HEK293T (cell line): ENCODE measurements at regions not wholly inside any gene's neighbourhood (a gene's known extent, or its start where the extent isn't known, plus 50 kb on each side); places are given as distances from the start of the nearest gene placed in this dataset.

ENCODE experiments used
- CTCF ChIA-PET: fragments of 350-600 bp; formaldehyde crosslinking; extraction: SDS; loops from one replicate; lab custom pipeline; 2021; ENCODE audit warnings: antibody characterized with exemption, inconsistent platforms; lab: Yijun Ruan, JAX
- POLR2A ChIA-PET: fragments of 350-600 bp; formaldehyde crosslinking; extraction: SDS; loops from one replicate; lab custom pipeline; 2020; ENCODE audit warnings: antibody characterized with exemption, inconsistent platforms; lab: Yijun Ruan, JAX
- DNase-seq: peaks from one replicate; pipeline ENCODE4 v3.0.0; 2012; ENCODE audit warnings: mixed read lengths; ENCODE audit errors: extremely low spot score
- ARNT ChIP-seq: fragments of 450-650 bp; IDR thresholded peaks from 2 replicates; pipeline ENCODE4 v1.6.1; 2017; ENCODE audit warnings: mild to moderate bottlenecking
- BHLHE40 ChIP-seq: fragments of 450-650 bp; IDR thresholded peaks from 2 replicates; pipeline ENCODE4 v1.6.1; 2016; ENCODE audit warnings: mild to moderate bottlenecking, moderate library complexity, borderline replicate concordance
- CTBP1 ChIP-seq: fragments of 450-650 bp; IDR thresholded peaks from 2 replicates; pipeline ENCODE4 v1.6.1; 2016; ENCODE audit warnings: borderline replicate concordance
- ELF4 ChIP-seq: fragments of 450-650 bp; IDR thresholded peaks from 2 replicates; pipeline ENCODE4 v1.6.1; 2017; ENCODE audit warnings: antibody characterized with exemption
- FOXA1 ChIP-seq: fragments of 450-650 bp; IDR thresholded peaks from 2 replicates; pipeline ENCODE4 v1.6.1; 2016; ENCODE audit warnings: mild to moderate bottlenecking
- FOXK2 ChIP-seq: fragments of 450-650 bp; IDR thresholded peaks from 2 replicates; pipeline ENCODE4 v1.6.1; 2016; ENCODE audit warnings: mild to moderate bottlenecking
- FOXM1 ChIP-seq: fragments of 450-650 bp; IDR thresholded peaks from 2 replicates; pipeline ENCODE4 v1.6.1; 2017; ENCODE audit warnings: mild to moderate bottlenecking, borderline replicate concordance
- HDGF ChIP-seq: fragments of 450-650 bp; IDR thresholded peaks from 2 replicates; pipeline ENCODE4 v1.6.1; 2017; ENCODE audit warnings: antibody characterized with exemption, borderline replicate concordance
- L3MBTL2 ChIP-seq: fragments of 450-650 bp; conservative IDR thresholded peaks from 2 replicates; pipeline ENCODE4 v1.6.1; 2016; ENCODE audit warnings: mild to moderate bottlenecking
- LEF1 ChIP-seq: fragments of 450-650 bp; IDR thresholded peaks from 2 replicates; pipeline ENCODE4 v1.6.1; 2017; ENCODE audit warnings: mild to moderate bottlenecking, borderline replicate concordance
- NFRKB ChIP-seq: fragments of 450-650 bp; IDR thresholded peaks from 2 replicates; pipeline ENCODE4 v1.6.1; 2016; ENCODE audit warnings: mild to moderate bottlenecking, moderate library complexity
- PKNOX1 ChIP-seq: fragments of 450-650 bp; IDR thresholded peaks from 2 replicates; pipeline ENCODE4 v1.6.1; 2016
- SP1 ChIP-seq: fragments of 450-650 bp; IDR thresholded peaks from 2 replicates; pipeline ENCODE4 v1.6.1; 2017
- SUZ12 ChIP-seq: fragments of 450-650 bp; IDR thresholded peaks from 2 replicates; pipeline ENCODE4 v1.6.1; 2016; ENCODE audit warnings: mild to moderate bottlenecking
- TARDBP ChIP-seq: fragments of 450-650 bp; IDR thresholded peaks from 2 replicates; pipeline ENCODE4 v1.6.1; 2016
- ZNF384 ChIP-seq: fragments of 450-650 bp; IDR thresholded peaks from 2 replicates; pipeline ENCODE4 v1.6.1; 2016

GRCh38 chr2:47686018-47686417 lies 96.9 kb upstream of the MSH6 start:
- DNase-seq = no peak
- ChIA-PET CTCF (no interaction called here), POLR2A (interaction anchor here (1.1 kb wide), 1 partner anchor 10 kb away, joined by 3 read pairs; no protein-coding TSS in a partner anchor)
- TF ChIP-seq L3MBTL2 = no peak
- TF ChIP-seq FOXM1 = no peak
- TF ChIP-seq FOXA1 = no peak
- no peak for TF ChIP-seq SP1
- TF ChIP-seq HDGF = no peak
- TF ChIP-seq LEF1 = no peak
- no peak for TF ChIP-seq NFRKB
- no peak for TF ChIP-seq FOXK2
- no peak for TF ChIP-seq PKNOX1
- no peak for TF ChIP-seq ELF4
- TF ChIP-seq CTBP1 = no peak
- TF ChIP-seq TARDBP = no peak
- TF ChIP-seq ARNT = no peak
- no peak for TF ChIP-seq BHLHE40

DNA sequence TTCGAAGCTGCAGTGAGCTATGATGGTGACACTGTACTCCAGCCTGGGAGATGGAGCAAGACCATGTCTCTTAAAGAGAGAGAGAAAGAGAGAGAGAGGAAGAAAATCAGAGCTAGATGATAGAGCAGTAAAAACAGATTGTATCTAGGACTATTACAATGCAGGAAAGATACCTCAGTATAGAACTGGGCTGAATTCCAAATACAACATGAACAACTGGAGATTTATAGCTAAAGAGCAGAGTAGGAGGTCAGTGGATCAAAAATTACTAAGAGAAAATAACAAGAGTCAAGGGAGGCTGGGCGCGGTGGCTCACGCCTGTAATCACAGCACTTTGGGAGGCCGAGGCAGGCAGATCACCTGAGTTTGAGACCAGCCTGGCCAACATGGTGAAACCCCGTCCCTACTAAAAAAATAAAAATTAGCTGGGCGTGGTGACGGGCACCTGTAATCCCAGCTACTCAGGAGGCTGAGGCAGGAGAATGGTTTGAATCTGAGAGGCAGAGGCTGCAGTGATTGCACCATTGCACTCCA lies 100.7 kb upstream of the MSH6 start:
- TF ChIP-seq TARDBP = no peak
- DNase-seq = no peak
- ChIA-PET POLR2A (no interaction called here), CTCF (no interaction called here)

GRCh38 chr2:47676261-47676926 lies 105.6 kb upstream of the KCNK12 start:
- no peak for DNase-seq
- POLR2A ChIA-PET = no interaction called here
- TF ChIP-seq TARDBP (no peak), PKNOX1 (no peak), L3MBTL2 (no peak), SUZ12 (no peak), HDGF (no peak), ARNT (no peak)
- CTCF ChIA-PET = no interaction called here

DNA sequence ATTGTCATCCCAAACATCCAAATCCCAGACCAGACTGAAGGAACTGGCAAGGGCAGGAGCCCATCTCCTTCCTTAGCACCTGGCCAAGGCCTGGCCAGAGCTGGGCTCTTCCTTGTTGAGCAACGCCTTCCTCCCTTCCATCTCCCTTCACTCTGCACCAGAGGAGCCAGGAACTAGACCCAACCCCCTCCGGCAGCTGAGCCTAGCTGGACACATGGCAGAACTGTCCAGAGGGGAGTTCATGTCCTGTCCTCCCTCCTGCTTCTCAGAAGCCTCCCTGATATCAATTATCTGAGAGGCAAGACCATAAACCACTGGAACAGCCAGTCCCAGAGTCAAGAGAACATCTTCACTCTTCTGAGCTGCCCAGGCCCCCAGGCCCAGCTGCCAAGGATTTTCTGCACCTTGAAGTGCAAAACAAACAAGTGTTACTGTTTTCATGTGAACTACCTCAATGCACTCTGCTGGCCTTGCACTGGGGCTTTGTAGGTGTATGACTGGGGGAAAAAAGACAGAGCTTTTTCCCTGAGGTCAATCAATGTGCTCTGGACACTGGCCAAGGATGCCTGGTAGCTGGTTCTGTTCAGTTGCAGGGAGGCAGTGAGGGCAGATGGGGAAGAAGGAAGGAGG lies 104.5 kb upstream of the KCNK12 start:
- ChIA-PET POLR2A (no interaction called here), CTCF (interaction anchor here (0.5 kb wide), 1 partner anchor 151 kb away, joined by 3 read pairs; no protein-coding TSS in a partner anchor)
- DNase-seq = no peak
- TF ChIP-seq FOXM1 = no peak
- TF ChIP-seq NFRKB = no peak
- no peak for TF ChIP-seq TARDBP
- no peak for TF ChIP-seq BHLHE40
- no peak for TF ChIP-seq L3MBTL2
- no peak for TF ChIP-seq PKNOX1
- no peak for TF ChIP-seq HDGF
- TF ChIP-seq ARNT = no peak
- TF ChIP-seq ZNF384 = no peak
- no peak for TF ChIP-seq LEF1
- no peak for TF ChIP-seq SUZ12

GRCh38 chr2:47666332-47666731 lies 95.5 kb upstream of the KCNK12 start:
- POLR2A ChIA-PET = no interaction called here
- TF ChIP-seq ZNF384 (no peak), SP1 (no peak), BHLHE40 (no peak), FOXM1 (no peak), CTBP1 (no peak), NFRKB (no peak), LEF1 (no peak), ELF4 (no peak)
- no peak for DNase-seq
- CTCF ChIA-PET = interaction anchor here (1.1 to 1.5 kb wide), 2 partner anchors 12 to 101 kb away, joined by 3 to 5 read pairs; no protein-coding TSS in a partner anchor

DNA sequence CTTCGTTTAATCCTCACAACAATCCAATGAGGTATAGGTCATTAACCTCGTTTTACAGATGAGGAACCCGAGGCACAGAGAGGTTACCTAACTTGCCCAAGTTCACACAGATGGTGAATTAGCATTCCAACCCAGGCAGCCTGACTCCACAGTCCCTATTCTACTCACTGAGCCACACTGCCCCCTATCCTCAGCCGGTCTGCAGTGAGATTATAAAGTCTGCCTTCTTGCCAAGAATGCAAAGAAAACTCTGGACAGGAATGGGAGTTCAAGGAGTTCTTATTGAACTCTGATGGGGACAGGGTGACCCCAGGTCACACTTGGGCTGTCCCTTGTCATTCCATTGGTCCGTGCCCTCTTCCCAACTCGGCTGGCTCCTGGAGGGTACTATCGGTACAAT lies 94.0 kb upstream of the KCNK12 start:
- TF ChIP-seq L3MBTL2 (no peak), FOXA1 (no peak), BHLHE40 (no peak), TARDBP (no peak), NFRKB (no peak), ZNF384 (no peak), HDGF (no peak), CTBP1 (no peak), ARNT (no peak), SP1 (no peak), LEF1 (no peak)
- no peak for DNase-seq
- POLR2A ChIA-PET = no interaction called here
- CTCF ChIA-PET = interaction anchor here (1.5 kb wide), 1 partner anchor 10 kb away, joined by 5 read pairs; no protein-coding TSS in a partner anchor
